NB4 (cell line): ENCODE measurements at regions not wholly inside any gene's neighbourhood (a gene's known extent, or its start where the extent isn't known, plus 50 kb on each side); places are given as distances from the start of the nearest gene placed in this dataset.

Source experiments
- TF ChIP-seq, protein P1 (sequence below): IDR thresholded peaks from 2 replicates; pipeline ENCODE4 v1.6.1; 2011; ENCODE audit warnings: low read depth, low read length
- TF ChIP-seq, protein P2 (sequence below): IDR thresholded peaks from one replicate; pipeline ENCODE4 v1.5.1; 2012; ENCODE audit warnings: low read depth, low read length

DNA sequence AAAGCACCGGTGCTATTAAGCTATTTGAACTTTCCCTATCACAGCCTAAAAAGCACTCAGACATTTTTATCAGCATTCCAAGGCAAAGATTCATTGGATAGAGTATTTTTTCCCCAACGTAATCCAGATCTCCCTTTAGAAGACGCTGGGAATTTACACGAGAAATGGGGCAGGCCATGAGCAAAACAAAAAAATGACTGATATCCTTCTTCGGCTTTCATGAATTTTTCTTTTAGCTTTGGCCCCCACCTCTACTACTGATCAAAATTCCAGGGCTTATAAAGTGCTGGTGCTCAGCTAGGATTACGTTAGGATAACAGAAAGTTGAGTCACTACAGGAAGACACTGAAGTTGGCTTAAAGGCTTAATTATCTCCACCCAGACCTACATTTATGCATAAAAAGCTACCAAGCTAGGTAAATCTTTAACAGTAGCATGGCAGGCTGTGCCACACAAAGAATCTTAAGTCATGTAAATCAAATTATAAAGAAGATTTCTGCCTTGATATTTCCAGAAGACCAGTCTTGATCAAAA is 418.5 kb upstream of the BTBD3 start:
- TF ChIP-seq, protein P1, sequence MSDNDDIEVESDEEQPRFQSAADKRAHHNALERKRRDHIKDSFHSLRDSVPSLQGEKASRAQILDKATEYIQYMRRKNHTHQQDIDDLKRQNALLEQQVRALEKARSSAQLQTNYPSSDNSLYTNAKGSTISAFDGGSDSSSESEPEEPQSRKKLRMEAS, result no peak
- TF ChIP-seq, protein P2, sequence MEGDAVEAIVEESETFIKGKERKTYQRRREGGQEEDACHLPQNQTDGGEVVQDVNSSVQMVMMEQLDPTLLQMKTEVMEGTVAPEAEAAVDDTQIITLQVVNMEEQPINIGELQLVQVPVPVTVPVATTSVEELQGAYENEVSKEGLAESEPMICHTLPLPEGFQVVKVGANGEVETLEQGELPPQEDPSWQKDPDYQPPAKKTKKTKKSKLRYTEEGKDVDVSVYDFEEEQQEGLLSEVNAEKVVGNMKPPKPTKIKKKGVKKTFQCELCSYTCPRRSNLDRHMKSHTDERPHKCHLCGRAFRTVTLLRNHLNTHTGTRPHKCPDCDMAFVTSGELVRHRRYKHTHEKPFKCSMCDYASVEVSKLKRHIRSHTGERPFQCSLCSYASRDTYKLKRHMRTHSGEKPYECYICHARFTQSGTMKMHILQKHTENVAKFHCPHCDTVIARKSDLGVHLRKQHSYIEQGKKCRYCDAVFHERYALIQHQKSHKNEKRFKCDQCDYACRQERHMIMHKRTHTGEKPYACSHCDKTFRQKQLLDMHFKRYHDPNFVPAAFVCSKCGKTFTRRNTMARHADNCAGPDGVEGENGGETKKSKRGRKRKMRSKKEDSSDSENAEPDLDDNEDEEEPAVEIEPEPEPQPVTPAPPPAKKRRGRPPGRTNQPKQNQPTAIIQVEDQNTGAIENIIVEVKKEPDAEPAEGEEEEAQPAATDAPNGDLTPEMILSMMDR, result no peak
